Omental fat pad (tissue), 3 donors: ENCODE measurements at regions not wholly inside any gene's neighbourhood (a gene's known extent, or its start where the extent isn't known, plus 50 kb on each side); places are given as distances from the start of the nearest gene placed in this dataset.

Experiments used
- ATAC-seq: fragments of 150-250 bp; one replicate; pipeline ENCODE4 v1.9.1; 2016; ENCODE audit warnings: mild to moderate bottlenecking, moderate library complexity; ENCODE audit not compliant: low FRiP score
- DNase-seq: peaks from one replicate; pipeline ENCODE4 v3.0.0-alpha.2; 2019; ENCODE audit warnings: low spot score
- TF ChIP-seq, protein P1 (sequence below), 3 donors: fragments of 450-650 bp; IDR thresholded peaks; one replicate each; pipeline ENCODE4 v1.5.1; 2016 to 2017; ENCODE audit warnings: antibody characterized with exemption in 3 of 3, mild to moderate bottlenecking in 3 of 3, moderate library complexity in 2 of 3

DNA sequence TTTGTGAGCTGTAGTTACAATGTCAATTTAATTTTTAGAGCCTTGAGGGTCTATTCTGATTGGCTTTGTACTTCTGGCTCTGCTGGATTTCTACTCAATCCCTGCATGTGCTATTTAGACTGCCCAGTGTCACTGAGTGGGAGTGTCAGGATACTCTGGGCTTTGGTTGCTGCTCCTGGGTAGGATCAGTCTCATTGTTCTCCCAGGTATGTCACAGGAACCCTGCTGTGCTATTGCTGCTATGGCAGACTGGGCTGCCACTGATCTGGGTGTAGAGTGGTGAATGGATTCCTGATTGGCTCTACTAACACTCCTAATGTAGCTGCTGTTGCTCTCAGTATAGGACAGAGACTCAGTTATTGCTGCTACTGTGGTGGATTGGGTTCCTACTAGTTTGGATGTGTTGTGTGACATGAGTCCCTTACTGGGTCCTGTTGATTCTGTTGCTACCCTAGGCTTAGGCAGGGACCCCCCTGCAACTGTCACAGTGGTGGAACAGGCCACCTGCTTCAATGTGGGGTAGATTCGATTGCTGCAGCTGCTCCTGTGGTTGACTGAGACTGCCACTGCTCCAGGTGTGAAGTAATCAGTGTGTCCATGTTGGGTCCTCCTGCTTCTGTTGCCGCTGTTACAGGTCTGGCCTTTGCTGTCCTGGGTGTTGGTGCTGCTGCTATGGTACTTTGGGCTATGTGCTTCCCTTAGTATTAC is 707.8 kb upstream of the AMOT start:
- TF ChIP-seq, protein P1, sequence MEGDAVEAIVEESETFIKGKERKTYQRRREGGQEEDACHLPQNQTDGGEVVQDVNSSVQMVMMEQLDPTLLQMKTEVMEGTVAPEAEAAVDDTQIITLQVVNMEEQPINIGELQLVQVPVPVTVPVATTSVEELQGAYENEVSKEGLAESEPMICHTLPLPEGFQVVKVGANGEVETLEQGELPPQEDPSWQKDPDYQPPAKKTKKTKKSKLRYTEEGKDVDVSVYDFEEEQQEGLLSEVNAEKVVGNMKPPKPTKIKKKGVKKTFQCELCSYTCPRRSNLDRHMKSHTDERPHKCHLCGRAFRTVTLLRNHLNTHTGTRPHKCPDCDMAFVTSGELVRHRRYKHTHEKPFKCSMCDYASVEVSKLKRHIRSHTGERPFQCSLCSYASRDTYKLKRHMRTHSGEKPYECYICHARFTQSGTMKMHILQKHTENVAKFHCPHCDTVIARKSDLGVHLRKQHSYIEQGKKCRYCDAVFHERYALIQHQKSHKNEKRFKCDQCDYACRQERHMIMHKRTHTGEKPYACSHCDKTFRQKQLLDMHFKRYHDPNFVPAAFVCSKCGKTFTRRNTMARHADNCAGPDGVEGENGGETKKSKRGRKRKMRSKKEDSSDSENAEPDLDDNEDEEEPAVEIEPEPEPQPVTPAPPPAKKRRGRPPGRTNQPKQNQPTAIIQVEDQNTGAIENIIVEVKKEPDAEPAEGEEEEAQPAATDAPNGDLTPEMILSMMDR (IDR thresholded peaks at IDR 0.05) = no peak
- ATAC-seq = no peak

DNA sequence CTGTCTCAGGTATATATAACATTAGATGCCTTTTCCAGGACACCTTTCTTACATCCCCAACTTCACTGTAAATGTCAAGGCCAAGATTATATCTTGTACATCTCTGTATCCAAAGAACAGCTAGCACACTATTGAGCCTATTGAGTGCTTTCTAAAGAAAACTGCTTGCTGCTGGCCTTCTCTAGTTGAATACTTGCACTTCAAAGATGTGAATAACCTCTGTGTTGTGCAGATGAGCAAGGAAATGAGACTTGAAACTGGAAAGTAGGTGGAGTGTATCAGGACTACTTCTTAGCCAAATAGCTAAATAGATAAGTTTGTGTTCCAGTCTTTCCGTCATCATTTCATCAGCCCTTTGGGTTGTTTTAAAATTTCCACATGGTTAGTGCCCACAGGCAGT is 704.4 kb upstream of the AMOT start:
- TF ChIP-seq, protein P1 (IDR thresholded peaks at IDR 0.05) = no peak
- ATAC-seq = no peak
- DNase-seq = no peak

More for the DNA sequence above, 707.8 kb upstream of the AMOT start:
- no peak for DNase-seq

DNA sequence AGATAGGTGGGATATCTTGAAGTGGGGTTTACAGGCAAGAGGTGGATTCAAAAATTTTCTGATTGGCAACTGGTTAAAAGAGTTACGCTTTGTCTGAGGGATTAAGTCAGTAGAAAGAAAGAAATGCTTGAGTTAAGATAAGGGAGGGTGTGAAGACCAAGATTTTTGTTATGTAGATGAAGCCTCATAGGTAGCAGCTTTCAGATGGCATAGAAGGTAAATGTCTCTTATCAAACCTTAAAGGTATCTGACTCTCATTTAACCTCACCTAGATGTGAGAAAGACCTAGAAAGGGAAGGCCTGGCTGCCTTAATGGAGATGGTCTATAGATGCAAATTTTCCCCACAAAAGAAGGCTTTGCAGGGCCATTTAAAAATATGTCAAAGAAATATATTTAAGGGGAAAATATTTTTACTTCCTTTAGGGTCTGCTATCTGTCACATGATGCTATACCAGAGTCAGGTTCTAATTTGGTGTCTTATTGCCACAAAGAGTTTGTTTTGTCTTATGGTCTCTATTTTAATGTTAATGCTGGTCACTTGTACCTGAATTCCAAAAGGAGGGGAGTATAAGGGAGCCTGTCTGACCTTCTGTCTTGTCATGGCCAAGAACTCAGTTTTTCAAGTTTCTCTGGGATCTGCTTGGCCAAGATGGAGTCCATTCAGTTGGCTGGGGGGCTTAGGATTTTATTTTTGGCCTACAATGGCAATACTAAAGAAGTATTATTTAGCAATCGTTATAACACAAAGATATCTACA is 699.1 kb upstream of the AMOT start:
- TF ChIP-seq, protein P1 (IDR thresholded peaks at IDR 0.05) = no peak
- ATAC-seq = no peak
- DNase-seq = no peak

GRCh38 chrX:113529426-113530013 is 688.9 kb upstream of the AMOT start:
- DNase-seq = no peak
- TF ChIP-seq, protein P1 (IDR thresholded peaks at IDR 0.05) = no peak
- ATAC-seq = no peak

DNA sequence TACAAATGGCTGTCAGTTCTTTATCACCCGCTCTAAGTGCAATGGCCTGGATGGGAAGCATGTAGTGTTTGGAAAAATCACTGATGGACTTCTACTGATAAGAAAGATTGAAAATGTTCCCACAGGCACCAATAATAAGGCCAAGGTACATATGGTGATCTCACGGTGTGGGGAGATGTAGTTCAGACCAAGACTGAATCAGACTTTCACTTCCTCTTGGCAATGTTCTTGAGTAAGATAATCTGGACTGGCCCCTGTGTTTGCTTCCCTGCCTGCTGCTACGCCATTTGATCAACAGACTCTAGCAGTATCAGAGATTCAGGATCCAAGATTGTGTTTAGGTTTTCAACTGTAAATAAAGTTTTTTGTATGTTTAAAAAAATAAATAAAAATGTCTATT is 682.2 kb upstream of the AMOT start:
- TF ChIP-seq, protein P1 (IDR thresholded peaks at IDR 0.05) = no peak
- DNase-seq (no peak), ATAC-seq (no peak)

DNA sequence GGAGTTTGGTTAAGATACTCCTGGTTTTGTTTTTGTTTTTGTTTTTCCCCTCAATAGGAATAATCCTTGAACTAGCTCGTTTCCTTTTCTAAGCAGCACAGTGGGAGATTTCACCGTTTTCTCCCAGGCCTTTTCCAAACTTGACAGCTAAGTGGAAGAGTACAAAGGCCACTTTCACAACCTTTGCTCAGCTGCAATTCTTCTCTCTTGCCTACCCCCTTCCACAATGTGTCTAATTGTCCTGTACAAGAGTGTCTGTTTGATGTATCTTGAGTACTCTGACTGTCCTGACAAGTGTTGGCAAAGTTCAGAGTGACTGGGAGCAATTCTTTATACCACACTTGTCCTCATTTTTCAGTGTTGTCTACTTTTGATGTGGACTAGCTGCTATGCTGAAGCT is 674.3 kb upstream of the AMOT start:
- no peak for ATAC-seq
- TF ChIP-seq, protein P1 (IDR thresholded peaks at IDR 0.05) = no peak
- no peak for DNase-seq
